HEK293T (cell line): ENCODE measurements at regions not wholly inside any gene's neighbourhood (a gene's known extent, or its start where the extent isn't known, plus 50 kb on each side); places are given as distances from the start of the nearest gene placed in this dataset.

ENCODE experiments used
- CTCF ChIA-PET: fragments of 350-600 bp; formaldehyde crosslinking; extraction: SDS; loops from one replicate; lab custom pipeline; 2021; ENCODE audit warnings: antibody characterized with exemption, inconsistent platforms; lab: Yijun Ruan, JAX
- POLR2A ChIA-PET: fragments of 350-600 bp; formaldehyde crosslinking; extraction: SDS; loops from one replicate; lab custom pipeline; 2020; ENCODE audit warnings: antibody characterized with exemption, inconsistent platforms; lab: Yijun Ruan, JAX
- DNase-seq: peaks from one replicate; pipeline ENCODE4 v3.0.0; 2012; ENCODE audit warnings: mixed read lengths; ENCODE audit errors: extremely low spot score
- ARNT ChIP-seq: fragments of 450-650 bp; IDR thresholded peaks from 2 replicates; pipeline ENCODE4 v1.6.1; 2017; ENCODE audit warnings: mild to moderate bottlenecking
- BHLHE40 ChIP-seq: fragments of 450-650 bp; IDR thresholded peaks from 2 replicates; pipeline ENCODE4 v1.6.1; 2016; ENCODE audit warnings: mild to moderate bottlenecking, moderate library complexity, borderline replicate concordance
- CTBP1 ChIP-seq: fragments of 450-650 bp; IDR thresholded peaks from 2 replicates; pipeline ENCODE4 v1.6.1; 2016; ENCODE audit warnings: borderline replicate concordance
- ELF4 ChIP-seq: fragments of 450-650 bp; IDR thresholded peaks from 2 replicates; pipeline ENCODE4 v1.6.1; 2017; ENCODE audit warnings: antibody characterized with exemption
- FOXA1 ChIP-seq: fragments of 450-650 bp; IDR thresholded peaks from 2 replicates; pipeline ENCODE4 v1.6.1; 2016; ENCODE audit warnings: mild to moderate bottlenecking
- FOXK2 ChIP-seq: fragments of 450-650 bp; IDR thresholded peaks from 2 replicates; pipeline ENCODE4 v1.6.1; 2016; ENCODE audit warnings: mild to moderate bottlenecking
- FOXM1 ChIP-seq: fragments of 450-650 bp; IDR thresholded peaks from 2 replicates; pipeline ENCODE4 v1.6.1; 2017; ENCODE audit warnings: mild to moderate bottlenecking, borderline replicate concordance
- HDGF ChIP-seq: fragments of 450-650 bp; IDR thresholded peaks from 2 replicates; pipeline ENCODE4 v1.6.1; 2017; ENCODE audit warnings: antibody characterized with exemption, borderline replicate concordance
- L3MBTL2 ChIP-seq: fragments of 450-650 bp; conservative IDR thresholded peaks from 2 replicates; pipeline ENCODE4 v1.6.1; 2016; ENCODE audit warnings: mild to moderate bottlenecking
- LEF1 ChIP-seq: fragments of 450-650 bp; IDR thresholded peaks from 2 replicates; pipeline ENCODE4 v1.6.1; 2017; ENCODE audit warnings: mild to moderate bottlenecking, borderline replicate concordance
- NFRKB ChIP-seq: fragments of 450-650 bp; IDR thresholded peaks from 2 replicates; pipeline ENCODE4 v1.6.1; 2016; ENCODE audit warnings: mild to moderate bottlenecking, moderate library complexity
- PKNOX1 ChIP-seq: fragments of 450-650 bp; IDR thresholded peaks from 2 replicates; pipeline ENCODE4 v1.6.1; 2016
- SP1 ChIP-seq: fragments of 450-650 bp; IDR thresholded peaks from 2 replicates; pipeline ENCODE4 v1.6.1; 2017
- SUZ12 ChIP-seq: fragments of 450-650 bp; IDR thresholded peaks from 2 replicates; pipeline ENCODE4 v1.6.1; 2016; ENCODE audit warnings: mild to moderate bottlenecking
- TARDBP ChIP-seq: fragments of 450-650 bp; IDR thresholded peaks from 2 replicates; pipeline ENCODE4 v1.6.1; 2016
- ZNF384 ChIP-seq: fragments of 450-650 bp; IDR thresholded peaks from 2 replicates; pipeline ENCODE4 v1.6.1; 2016

GRCh38 chr20:51120868-51121267 lies 98.0 kb upstream of the KCNG1 start:
- TF ChIP-seq PKNOX1 = no peak
- no peak for TF ChIP-seq CTBP1
- TF ChIP-seq HDGF = no peak
- no peak for TF ChIP-seq FOXA1
- TF ChIP-seq ELF4 = no peak
- TF ChIP-seq FOXM1 = no peak
- TF ChIP-seq L3MBTL2 = no peak
- TF ChIP-seq ZNF384 = no peak
- no peak for TF ChIP-seq TARDBP
- no peak for TF ChIP-seq ARNT
- TF ChIP-seq LEF1 = no peak
- TF ChIP-seq BHLHE40 = no peak
- no peak for TF ChIP-seq FOXK2
- TF ChIP-seq NFRKB = no peak
- TF ChIP-seq SUZ12 = no peak
- CTCF ChIA-PET = no interaction called here
- POLR2A ChIA-PET = no interaction called here
- no peak for DNase-seq

GRCh38 chr20:51120438-51120837 lies 97.5 kb upstream of the KCNG1 start:
- no peak for TF ChIP-seq BHLHE40
- TF ChIP-seq NFRKB = no peak
- no peak for TF ChIP-seq FOXK2
- TF ChIP-seq CTBP1 = no peak
- TF ChIP-seq PKNOX1 = no peak
- TF ChIP-seq LEF1 = no peak
- TF ChIP-seq SP1 = no peak
- TF ChIP-seq FOXM1 = no peak
- no peak for TF ChIP-seq SUZ12
- TF ChIP-seq FOXA1 = no peak
- no peak for TF ChIP-seq L3MBTL2
- no peak for TF ChIP-seq TARDBP
- TF ChIP-seq ZNF384 = no peak
- no peak for TF ChIP-seq ARNT
- TF ChIP-seq HDGF = no peak
- TF ChIP-seq ELF4 = no peak
- ChIA-PET CTCF (no interaction called here), POLR2A (no interaction called here)
- DNase-seq = no peak

GRCh38 chr20:51119914-51120313 lies 97.0 kb upstream of the KCNG1 start:
- no peak for TF ChIP-seq LEF1
- TF ChIP-seq BHLHE40 = no peak
- TF ChIP-seq FOXA1 = no peak
- no peak for TF ChIP-seq SP1
- no peak for TF ChIP-seq ARNT
- TF ChIP-seq SUZ12 = no peak
- no peak for TF ChIP-seq TARDBP
- no peak for TF ChIP-seq CTBP1
- TF ChIP-seq PKNOX1 = no peak
- TF ChIP-seq FOXM1 = no peak
- TF ChIP-seq L3MBTL2 = no peak
- no peak for TF ChIP-seq HDGF
- TF ChIP-seq ZNF384 = no peak
- no peak for TF ChIP-seq NFRKB
- no peak for TF ChIP-seq ELF4
- TF ChIP-seq FOXK2 = no peak
- ChIA-PET POLR2A (no interaction called here), CTCF (no interaction called here)
- DNase-seq = no peak

- POLR2A ChIA-PET = no interaction called here
- DNase-seq = no peak
- CTCF ChIA-PET = no interaction called here
- TF ChIP-seq ELF4 (no peak), L3MBTL2 (no peak), TARDBP (no peak), BHLHE40 (no peak), FOXK2 (no peak), SP1 (no peak)
These were observed 96.1 kb upstream of the KCNG1 start for GRCh38 chr20:51118985-51119527.

- ChIA-PET POLR2A (no interaction called here), CTCF (interaction anchor here (0.6 to 1.1 kb wide), 3 partner anchors 103 to 189 kb away, joined by 3 to 4 read pairs (median 3); no protein-coding TSS in a partner anchor)
- TF ChIP-seq SP1 = no peak
- TF ChIP-seq CTBP1 = no peak
- no peak for TF ChIP-seq ARNT
- no peak for TF ChIP-seq FOXK2
- no peak for TF ChIP-seq SUZ12
- no peak for TF ChIP-seq TARDBP
- TF ChIP-seq FOXM1 = no peak
- TF ChIP-seq ELF4 = no peak
- no peak for TF ChIP-seq PKNOX1
- no peak for TF ChIP-seq FOXA1
- no peak for TF ChIP-seq LEF1
- no peak for DNase-seq
These were observed 95.3 kb upstream of the KCNG1 start for GRCh38 chr20:51118216-51118615.
